Mucosa of gallbladder (tissue), 1 donor: ENCODE measurements at regions not wholly inside any gene's neighbourhood (a gene's known extent, or its start where the extent isn't known, plus 50 kb on each side); places are given as distances from the start of the nearest gene placed in this dataset.
"Not testable (repeated sequence)": the region's sequence is repeated elsewhere in the genome, so short reads cannot be mapped to it uniquely, and the experiment has no call there.

Source experiments
- DNase-seq: peaks from one replicate; pipeline ENCODE4 v3.0.0-alpha.2; 2020; ENCODE audit warnings: low spot score
- donor health status: DM: no; HTN: no; CAD: no.

GRCh38 chr15:58357529-58358476 is 74.0 kb upstream of the LIPC start:
- DNase-seq = no peak

GRCh38 chr15:58360421-58361090 is 71.2 kb upstream of the LIPC start:
- no peak for DNase-seq

GRCh38 chr15:58361273-58361759 is 70.5 kb upstream of the LIPC start:
- DNase-seq = no peak

GRCh38 chr15:58362262-58362922 is 69.4 kb upstream of the LIPC start:
- DNase-seq = no peak

GRCh38 chr15:58363118-58363517 is 68.7 kb upstream of the LIPC start:
- DNase-seq = not testable (repeated sequence)

- not testable (repeated sequence) for DNase-seq
Measured at GRCh38 chr15:58363673-58364072, 68.1 kb upstream of the LIPC start.

GRCh38 chr15:58365098-58365497 is 66.7 kb upstream of the LIPC start:
- DNase-seq = not testable (repeated sequence)

- DNase-seq = peak; percentile 23
Measured at GRCh38 chr15:58369261-58369701, 62.5 kb upstream of the LIPC start.

GRCh38 chr15:58369956-58370355 is 61.8 kb upstream of the LIPC start:
- DNase-seq = no peak

- DNase-seq = no peak
Measured at GRCh38 chr15:58374147-58374546, 57.6 kb upstream of the LIPC start.

- DNase-seq = no peak
Measured at GRCh38 chr15:58377193-58377592, 54.6 kb upstream of the LIPC start.

GRCh38 chr15:58378241-58379085 is 53.3 kb upstream of the LIPC start:
- DNase-seq = no peak

GRCh38 chr15:58379454-58379853 is 52.3 kb upstream of the LIPC start:
- DNase-seq = not testable (repeated sequence)

- no peak for DNase-seq
Measured at GRCh38 chr15:58380280-58380945, 51.4 kb upstream of the LIPC start.

GRCh38 chr15:58381697-58382096 is 50.1 kb upstream of the LIPC start:
- DNase-seq = no peak
